Activated CD8-positive, alpha-beta T cell treated with anti-CD3 and anti-CD28 coated beads, Interleukin-2, amount 10 ng/mL, durations not matched to agents 7 days and 5 days (primary cell): ENCODE measurements at regions not wholly inside any gene's neighbourhood (a gene's known extent, or its start where the extent isn't known, plus 50 kb on each side); places are given as distances from the start of the nearest gene placed in this dataset.

Experiments
- ATAC-seq: fragments of 150-1000 bp; cut with Tn5 transposase; one replicate; pipeline ENCODE4 v1.10.0; 2021; ENCODE audit warnings: moderate library complexity
- CTCF ChIA-PET: fragments of 350-600 bp; sonication (Branson Sonifier 250); formaldehyde crosslinking; loops from one replicate; lab custom pipeline; 2021; ENCODE audit warnings: antibody characterized with exemption; lab: Charles Lee
- POLR2A ChIA-PET: fragments of 350-600 bp; sonication (Branson Sonifier 250); formaldehyde crosslinking; loops from one replicate; lab custom pipeline; 2021; ENCODE audit warnings: antibody characterized with exemption; lab: Charles Lee
- DNase-seq: peaks from one replicate; pipeline ENCODE4 v3.0.0-alpha.2; 2020
- H3K27ac Mint-ChIP-seq: one replicate; pipeline ENCODE4 v1.8.0; 2021; ENCODE audit warnings: mild to moderate bottlenecking, mixed read lengths
- H3K27me3 Mint-ChIP-seq: one replicate; pipeline ENCODE4 v1.8.0; 2021; ENCODE audit warnings: low read depth, mixed read lengths
- H3K36me3 Mint-ChIP-seq: one replicate; pipeline ENCODE4 v1.8.0; 2021; ENCODE audit warnings: low read depth, mixed read lengths
- H3K4me1 Mint-ChIP-seq: one replicate; pipeline ENCODE4 v1.8.0; 2021; ENCODE audit warnings: low read depth, mixed read lengths
- H3K4me3 Mint-ChIP-seq: one replicate; pipeline ENCODE4 v1.8.0; 2021; ENCODE audit warnings: mild to moderate bottlenecking, mixed read lengths
- H3K9me3 Mint-ChIP-seq: one replicate; pipeline ENCODE4 v1.8.0; 2022; ENCODE audit warnings: mixed read lengths; ENCODE audit not compliant: insufficient read depth

DNA sequence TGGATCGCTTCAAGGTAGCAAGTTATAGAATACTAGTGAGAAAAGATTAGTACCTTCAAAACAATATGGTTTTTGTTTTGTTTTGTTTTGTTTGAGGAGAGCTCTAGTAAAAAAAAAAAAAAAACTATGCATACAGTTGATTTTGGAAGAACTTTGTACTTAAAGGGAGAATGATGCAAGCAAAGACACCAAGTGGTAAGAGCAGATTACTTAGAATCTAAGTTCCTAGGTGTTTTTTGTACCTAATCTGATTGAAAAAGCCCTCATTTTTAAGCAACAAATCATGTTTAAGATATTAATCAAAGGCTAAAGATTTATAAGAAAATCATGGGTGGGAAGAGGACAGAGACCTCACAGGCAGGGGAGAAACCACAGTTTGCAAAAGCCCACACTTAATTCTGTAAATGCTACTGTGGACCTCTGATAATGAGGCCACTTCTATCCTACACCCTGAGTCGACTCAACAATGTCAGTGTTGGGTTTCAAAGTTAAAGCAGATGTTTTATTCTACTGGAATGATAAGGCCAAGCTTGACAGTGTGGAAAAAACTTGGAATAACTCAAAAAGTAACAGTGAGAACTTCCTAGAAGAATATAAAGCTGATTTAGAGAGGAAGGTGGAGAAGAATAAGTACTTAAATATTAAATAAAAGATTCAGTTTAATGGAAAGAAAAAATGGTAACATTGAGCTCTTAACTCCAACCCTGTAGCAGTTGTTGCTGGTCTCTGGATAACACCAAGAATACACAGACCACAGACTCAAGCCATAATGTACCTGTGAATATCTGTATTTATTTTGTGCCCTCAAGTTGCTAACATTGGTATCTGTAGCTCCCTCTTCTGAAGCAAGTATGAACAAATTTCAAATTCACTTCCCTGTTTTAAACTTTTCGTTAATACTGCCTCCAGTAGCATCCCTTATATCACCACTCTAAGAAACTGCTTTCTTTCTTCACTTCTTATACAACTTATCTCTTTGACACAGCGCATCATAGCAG, 1047.8 kb downstream of the EPHA7 start:
- H3K27ac Mint-ChIP-seq, result no peak overlapping the region
- H3K4me1 Mint-ChIP-seq, result no peaks in the 10 kb centered on the region
- POLR2A ChIA-PET, result no interaction called here

GRCh38 chr6:92369309-92369708, 1050.0 kb downstream of the EPHA7 start:
- Mint-ChIP-seq H3K9me3 (peaks cover 4% of the 10 kb centered on the region), H3K27me3 (no peaks in the 10 kb centered on the region), H3K4me1 (no peaks in the 10 kb centered on the region), H3K36me3 (no peaks in the 10 kb centered on the region), H3K27ac (no peak overlapping the region), H3K4me3 (no peak overlapping the region)
- ChIA-PET CTCF (no interaction called here), POLR2A (no interaction called here)
- DNase-seq, result no peak
- ATAC-seq, result no peak

More for the DNA sequence above, 1047.8 kb downstream of the EPHA7 start:
- DNase-seq, result no peak
- H3K9me3 Mint-ChIP-seq, result no peaks in the 10 kb centered on the region
- no peaks in the 10 kb centered on the region for H3K27me3 Mint-ChIP-seq
- CTCF ChIA-PET, result no interaction called here
- no peak for ATAC-seq
- no peaks in the 10 kb centered on the region for H3K36me3 Mint-ChIP-seq
- no peak overlapping the region for H3K4me3 Mint-ChIP-seq

DNA sequence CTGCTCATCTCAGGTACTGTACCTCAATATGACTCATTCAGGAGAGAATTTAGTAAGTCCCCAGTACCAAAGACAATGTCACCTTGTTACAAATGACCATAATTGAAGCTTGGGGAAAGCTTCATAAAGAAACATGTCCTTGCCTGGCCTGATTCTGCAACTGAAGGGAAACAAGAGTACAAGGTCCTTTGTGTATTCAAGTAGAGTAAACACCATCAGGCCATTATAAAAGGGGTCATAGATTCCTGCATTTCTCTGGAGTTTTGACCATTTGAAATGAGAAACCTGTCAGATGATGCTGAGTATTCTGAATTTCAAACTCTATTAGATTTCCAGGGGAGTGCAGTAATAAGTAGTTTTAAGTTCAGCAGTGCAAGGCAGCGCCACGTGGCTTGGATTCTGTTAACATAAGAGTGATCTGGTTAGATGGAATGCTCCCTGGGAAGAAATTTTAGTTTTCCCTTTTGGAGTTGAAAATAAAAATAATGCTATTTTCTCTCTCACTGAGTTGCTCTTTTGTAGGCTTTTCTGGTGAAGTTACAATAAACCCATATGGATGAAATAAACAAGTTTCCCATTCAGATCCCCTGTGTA, 1054.3 kb downstream of the EPHA7 start:
- Mint-ChIP-seq H3K4me3 (no peak overlapping the region), H3K9me3 (peaks cover 4% of the 10 kb centered on the region), H3K27ac (no peak overlapping the region), H3K36me3 (no peaks in the 10 kb centered on the region), H3K4me1 (no peaks in the 10 kb centered on the region), H3K27me3 (no peaks in the 10 kb centered on the region)
- DNase-seq (no peak), ATAC-seq (no peak)
- ChIA-PET CTCF (no interaction called here), POLR2A (no interaction called here)

GRCh38 chr6:92363111-92363510, 1056.2 kb downstream of the EPHA7 start:
- peaks cover 8% of the 10 kb centered on the region for H3K9me3 Mint-ChIP-seq
- CTCF ChIA-PET, result no interaction called here
- no peaks in the 10 kb centered on the region for H3K36me3 Mint-ChIP-seq

DNA sequence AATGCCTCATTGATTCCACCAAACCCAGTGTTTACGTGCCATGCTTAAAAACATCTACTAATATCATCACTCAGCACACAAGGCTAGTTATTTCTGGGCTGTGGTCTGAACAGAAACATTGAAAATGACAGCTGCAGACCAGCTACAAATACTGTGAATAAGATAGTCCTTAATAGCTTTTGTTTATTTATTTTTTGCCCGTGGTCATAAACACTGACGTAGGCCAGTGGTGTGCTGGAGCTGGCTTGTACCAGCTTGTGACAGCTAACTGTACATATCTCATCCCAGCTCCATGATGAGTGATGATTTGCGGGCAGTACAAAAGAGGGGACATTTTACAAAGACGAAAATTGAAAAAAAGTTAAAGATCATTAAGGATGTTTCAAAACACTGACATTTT, 1057.0 kb downstream of the EPHA7 start:
- Mint-ChIP-seq H3K4me3 (no peak overlapping the region), H3K9me3 (peaks cover 8% of the 10 kb centered on the region), H3K36me3 (no peaks in the 10 kb centered on the region), H3K27me3 (no peaks in the 10 kb centered on the region), H3K4me1 (no peaks in the 10 kb centered on the region), H3K27ac (no peak overlapping the region)
- ChIA-PET POLR2A (no interaction called here), CTCF (no interaction called here)
- ATAC-seq (no peak), DNase-seq (no peak)

More at GRCh38 chr6:92363111-92363510, 1056.2 kb downstream of the EPHA7 start:
- POLR2A ChIA-PET, result no interaction called here
- no peak overlapping the region for H3K27ac Mint-ChIP-seq
- ATAC-seq, result no peak
- no peak overlapping the region for H3K4me3 Mint-ChIP-seq
- DNase-seq, result no peak
- no peaks in the 10 kb centered on the region for H3K27me3 Mint-ChIP-seq
- no peaks in the 10 kb centered on the region for H3K4me1 Mint-ChIP-seq

DNA sequence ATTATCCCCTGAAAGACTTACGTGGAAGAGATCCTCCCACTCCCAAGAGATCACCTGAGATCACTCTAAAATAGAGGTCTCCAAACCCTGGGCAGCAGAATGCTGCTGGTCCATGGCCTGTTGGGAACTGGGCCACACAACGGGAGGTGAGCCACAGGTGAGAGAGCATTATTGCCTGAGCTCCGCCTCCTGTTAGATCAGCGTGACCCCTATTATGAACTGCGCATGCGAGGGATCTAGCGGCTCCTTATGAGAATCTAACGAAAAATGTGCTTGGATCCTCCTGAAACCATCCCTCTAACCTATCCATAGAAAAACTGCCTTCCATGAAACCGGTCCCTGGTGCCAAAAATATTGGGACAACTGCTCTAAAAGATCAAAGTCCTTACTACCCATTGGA, 1057.4 kb downstream of the EPHA7 start:
- CTCF ChIA-PET, result no interaction called here
- H3K4me1 Mint-ChIP-seq, result no peaks in the 10 kb centered on the region
- no peaks in the 10 kb centered on the region for H3K27me3 Mint-ChIP-seq
- DNase-seq, result no peak
- no peak for ATAC-seq
- POLR2A ChIA-PET, result no interaction called here
- no peak overlapping the region for H3K27ac Mint-ChIP-seq
- peaks cover 8% of the 10 kb centered on the region for H3K9me3 Mint-ChIP-seq
- no peak overlapping the region for H3K4me3 Mint-ChIP-seq
- no peaks in the 10 kb centered on the region for H3K36me3 Mint-ChIP-seq

DNA sequence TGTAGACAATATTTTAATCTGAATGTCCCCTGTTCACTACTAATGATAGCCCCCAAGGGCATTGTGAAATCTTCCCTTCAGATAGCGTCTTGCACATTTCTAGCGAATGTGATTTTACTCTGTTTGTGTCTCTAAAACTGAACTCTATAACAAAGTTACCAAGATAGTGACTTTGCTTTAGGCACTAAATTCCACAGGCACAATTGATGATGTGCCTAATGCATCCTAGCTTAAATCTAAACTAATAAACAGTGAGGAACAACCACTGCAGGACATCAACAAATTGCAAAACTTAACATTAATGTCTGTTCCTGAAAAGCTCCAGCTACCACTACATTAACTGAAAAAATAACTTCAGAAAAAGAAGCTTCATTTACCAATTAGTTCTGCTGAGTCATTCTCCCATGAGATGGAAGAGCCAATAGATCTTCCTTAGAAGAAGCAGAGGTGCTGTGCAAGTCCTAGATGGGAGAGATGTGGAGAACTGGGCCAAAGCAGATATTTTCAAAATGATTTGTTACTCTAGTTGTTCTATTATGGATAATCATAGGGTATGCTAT, 1065.0 kb downstream of the EPHA7 start:
- Mint-ChIP-seq H3K27me3 (no peaks in the 10 kb centered on the region), H3K36me3 (no peaks in the 10 kb centered on the region)
- DNase-seq, result no peak

GRCh38 chr6:92352130-92352529, 1067.2 kb downstream of the EPHA7 start:
- CTCF ChIA-PET, result no interaction called here
- POLR2A ChIA-PET, result no interaction called here
- no peak for ATAC-seq
- no peak overlapping the region for H3K4me3 Mint-ChIP-seq
- H3K9me3 Mint-ChIP-seq, result no peaks in the 10 kb centered on the region
- no peak for DNase-seq
- no peaks in the 10 kb centered on the region for H3K36me3 Mint-ChIP-seq
- H3K4me1 Mint-ChIP-seq, result no peaks in the 10 kb centered on the region
- H3K27me3 Mint-ChIP-seq, result no peaks in the 10 kb centered on the region
- no peak overlapping the region for H3K27ac Mint-ChIP-seq

More for the DNA sequence above, 1065.0 kb downstream of the EPHA7 start:
- ChIA-PET POLR2A (no interaction called here), CTCF (no interaction called here)
- H3K4me1 Mint-ChIP-seq, result no peaks in the 10 kb centered on the region
- no peaks in the 10 kb centered on the region for H3K9me3 Mint-ChIP-seq
- no peak for ATAC-seq
- H3K27ac Mint-ChIP-seq, result no peak overlapping the region
- no peak overlapping the region for H3K4me3 Mint-ChIP-seq

GRCh38 chr6:92341201-92341600, 1078.2 kb downstream of the EPHA7 start:
- no peak overlapping the region for H3K27ac Mint-ChIP-seq
- H3K27me3 Mint-ChIP-seq, result no peaks in the 10 kb centered on the region

DNA sequence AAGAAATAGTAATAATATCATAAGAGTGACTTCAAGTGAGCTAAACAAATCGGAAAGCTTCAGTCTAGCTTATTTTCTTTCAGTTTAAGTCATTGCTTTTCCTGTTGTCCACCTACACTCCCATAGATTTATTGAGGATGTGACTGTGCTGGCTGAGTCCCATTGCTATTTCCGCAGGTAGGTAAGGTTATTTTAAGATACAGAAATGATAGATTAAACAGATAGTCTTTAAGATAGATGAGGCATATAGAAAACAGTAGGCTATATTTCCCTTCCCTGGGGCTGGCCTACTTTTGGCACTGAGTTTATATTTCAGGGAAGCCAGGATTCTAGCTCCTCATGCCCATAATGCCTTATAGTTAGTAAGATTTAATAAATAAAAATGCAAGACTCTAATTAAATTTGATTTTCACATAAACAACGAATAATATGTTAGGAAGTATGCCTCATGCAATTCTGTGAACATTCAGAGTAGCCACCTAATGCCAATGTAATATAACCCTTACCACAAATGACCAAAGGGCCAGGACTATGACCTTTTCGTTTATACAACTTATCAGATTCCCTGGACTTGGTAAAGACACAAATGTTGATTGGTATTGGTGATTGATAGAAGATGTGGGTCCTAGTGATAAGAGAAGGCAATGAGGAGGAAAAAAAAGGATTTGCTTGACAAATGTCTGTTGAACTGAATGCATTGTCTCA, 1079.3 kb downstream of the EPHA7 start:
- H3K4me3 Mint-ChIP-seq, result no peak overlapping the region

More at GRCh38 chr6:92341201-92341600, 1078.2 kb downstream of the EPHA7 start:
- ATAC-seq (no peak), DNase-seq (no peak)
- Mint-ChIP-seq H3K36me3 (no peaks in the 10 kb centered on the region), H3K9me3 (no peaks in the 10 kb centered on the region), H3K4me3 (no peak overlapping the region), H3K4me1 (no peaks in the 10 kb centered on the region)
- ChIA-PET CTCF (no interaction called here), POLR2A (no interaction called here)

DNA sequence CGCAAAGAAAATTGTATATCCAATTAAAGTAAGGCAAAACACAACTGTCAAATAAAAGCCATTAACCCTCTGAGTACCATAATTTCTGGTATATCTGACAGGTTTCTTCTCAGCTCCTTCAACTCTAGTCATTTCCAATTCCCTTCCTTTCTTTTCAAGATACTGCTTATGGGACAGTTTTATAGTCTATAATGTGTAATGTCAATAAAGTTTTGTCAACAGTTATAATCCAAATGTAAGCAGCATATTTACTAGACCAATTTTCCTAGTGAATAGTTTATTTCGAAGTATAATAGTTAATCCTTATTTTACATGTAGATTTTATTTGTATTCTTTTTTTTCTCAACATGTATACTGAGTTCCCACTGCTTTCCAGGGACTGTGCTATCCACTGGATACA, 1081.8 kb downstream of the EPHA7 start:
- CTCF ChIA-PET, result no interaction called here
- DNase-seq, result no peak
- H3K27me3 Mint-ChIP-seq, result no peaks in the 10 kb centered on the region
- POLR2A ChIA-PET, result no interaction called here
- ATAC-seq, result no peak
- H3K4me3 Mint-ChIP-seq, result no peak overlapping the region
- H3K27ac Mint-ChIP-seq, result no peak overlapping the region
- H3K36me3 Mint-ChIP-seq, result no peaks in the 10 kb centered on the region
- no peaks in the 10 kb centered on the region for H3K4me1 Mint-ChIP-seq
- H3K9me3 Mint-ChIP-seq, result no peaks in the 10 kb centered on the region

More for the DNA sequence above, 1079.3 kb downstream of the EPHA7 start:
- Mint-ChIP-seq H3K4me1 (no peaks in the 10 kb centered on the region), H3K27me3 (no peaks in the 10 kb centered on the region), H3K9me3 (no peaks in the 10 kb centered on the region), H3K36me3 (no peaks in the 10 kb centered on the region), H3K27ac (no peak overlapping the region)
- DNase-seq (no peak), ATAC-seq (no peak)
- ChIA-PET CTCF (no interaction called here), POLR2A (no interaction called here)
